ENCODE measurements at regions not wholly inside any gene's neighbourhood (a gene's known extent, or its start where the extent isn't known, plus 50 kb on each side); places are given as distances from the start of the nearest gene placed in this dataset.

DNA sequence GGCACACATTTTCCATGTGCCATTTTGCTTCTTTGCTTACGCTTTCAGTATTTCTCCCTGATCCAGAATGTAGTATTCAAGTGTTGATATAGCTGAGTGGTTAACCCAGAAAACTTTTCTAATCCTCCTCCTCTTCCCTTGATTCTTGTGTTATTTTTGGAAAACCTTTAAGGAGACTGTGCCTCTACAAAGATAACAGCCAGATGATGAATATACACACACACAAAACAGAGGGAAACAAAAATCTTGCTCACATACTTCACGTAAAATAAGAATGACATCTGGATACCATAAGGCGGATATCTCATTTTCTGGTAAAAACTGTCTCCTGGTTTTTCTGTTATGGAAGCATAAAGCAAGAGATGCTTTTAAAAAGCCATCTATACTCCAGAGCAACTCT is 295.8 kb upstream of the THBS1 start:
- POLR2A ChIA-PET, result no interaction called here

DNA sequence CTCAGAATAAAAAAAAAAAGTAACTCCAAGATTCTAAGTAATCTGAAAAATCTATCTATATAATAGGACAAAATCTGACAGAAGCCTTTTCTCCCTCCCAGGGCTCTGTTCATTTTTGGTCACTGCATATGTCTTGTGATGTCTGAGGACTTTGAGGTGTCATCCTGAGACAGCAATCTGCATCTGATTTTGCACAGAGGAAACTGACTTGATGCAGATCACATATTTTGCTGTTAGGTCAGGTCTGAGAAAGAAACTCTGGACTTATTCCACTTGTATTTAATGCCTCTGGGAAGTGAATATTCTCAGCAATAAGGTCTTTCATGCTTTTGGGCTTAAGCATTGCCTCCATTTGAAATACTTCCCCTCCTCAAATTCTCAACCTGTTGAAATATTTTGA is 295.2 kb upstream of the THBS1 start:
- no peaks in the 10 kb centered on the region for H3K4me1 Mint-ChIP-seq
- H3K27ac Mint-ChIP-seq, result no peak overlapping the region
- CTCF ChIA-PET, result interaction anchor here (0.6 kb wide), 1 partner anchor 10 kb away, joined by 3 read pairs; no protein-coding TSS in a partner anchor
- DNase-seq (ENCODE audit: low spot score), result no peak
- peaks cover 2% of the 10 kb centered on the region; the same call in 1 of the 2 replicates for H3K36me3 Mint-ChIP-seq
- H3K27me3 Mint-ChIP-seq (ENCODE audit: low read depth), result no peaks in the 10 kb centered on the region; the same call in 1 of the 2 replicates
- H3K4me3 Mint-ChIP-seq, result no peak overlapping the region
- no peak for ATAC-seq
- TF ChIP-seq OVOL2 (CRISPR knock-in tag; IDR thresholded peaks at IDR 0.05; ENCODE audit: borderline replicate concordance) (no peak), JAZF1 (CRISPR knock-in tag; IDR thresholded peaks at IDR 0.05) (no peak), IRF1 (CRISPR knock-in tag; IDR thresholded peaks at IDR 0.05) (no peak), CBFB (CRISPR knock-in tag; IDR thresholded peaks at IDR 0.05; ENCODE audit: low read depth) (no peak), CTCF (IDR thresholded peaks at IDR 0.05) (no peak), ZNF219 (CRISPR knock-in tag; IDR thresholded peaks at IDR 0.05; ENCODE audit: borderline replicate concordance) (no peak), TCF7 (CRISPR knock-in tag; IDR thresholded peaks at IDR 0.05; ENCODE audit: low read depth) (no peak), IRF2 (CRISPR knock-in tag; IDR thresholded peaks at IDR 0.05; ENCODE audit: borderline replicate concordance, low read depth) (no peak), GRHL2 (CRISPR knock-in tag; IDR thresholded peaks at IDR 0.05; ENCODE audit: insufficient replicate concordance, severe bottlenecking) (no peak), PREB (CRISPR knock-in tag; IDR thresholded peaks at IDR 0.05; ENCODE audit: borderline replicate concordance) (no peak), RELA (CRISPR knock-in tag; IDR thresholded peaks at IDR 0.05; ENCODE audit: borderline replicate concordance) (no peak)
- TF ChIP-seq, protein P1, sequence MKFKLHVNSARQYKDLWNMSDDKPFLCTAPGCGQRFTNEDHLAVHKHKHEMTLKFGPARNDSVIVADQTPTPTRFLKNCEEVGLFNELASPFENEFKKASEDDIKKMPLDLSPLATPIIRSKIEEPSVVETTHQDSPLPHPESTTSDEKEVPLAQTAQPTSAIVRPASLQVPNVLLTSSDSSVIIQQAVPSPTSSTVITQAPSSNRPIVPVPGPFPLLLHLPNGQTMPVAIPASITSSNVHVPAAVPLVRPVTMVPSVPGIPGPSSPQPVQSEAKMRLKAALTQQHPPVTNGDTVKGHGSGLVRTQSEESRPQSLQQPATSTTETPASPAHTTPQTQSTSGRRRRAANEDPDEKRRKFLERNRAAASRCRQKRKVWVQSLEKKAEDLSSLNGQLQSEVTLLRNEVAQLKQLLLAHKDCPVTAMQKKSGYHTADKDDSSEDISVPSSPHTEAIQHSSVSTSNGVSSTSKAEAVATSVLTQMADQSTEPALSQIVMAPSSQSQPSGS (CRISPR knock-in tag; IDR thresholded peaks at IDR 0.05; ENCODE audit: borderline replicate concordance, low read depth), result no peak
- POLR2A ChIA-PET, result no interaction called here
- H3K9me3 Mint-ChIP-seq, result peaks cover 6% of the 10 kb centered on the region

More for the DNA sequence above, 295.8 kb upstream of the THBS1 start:
- Mint-ChIP-seq H3K9me3 (peaks cover 6% of the 10 kb centered on the region), H3K4me3 (no peak overlapping the region), H3K36me3 (peaks cover 2% of the 10 kb centered on the region; the same call in 1 of the 2 replicates), H3K27me3 (ENCODE audit: low read depth) (no peaks in the 10 kb centered on the region; the same call in 1 of the 2 replicates), H3K27ac (no peak overlapping the region), H3K4me1 (no peaks in the 10 kb centered on the region)
- no peak for DNase-seq (ENCODE audit: low spot score)
- CTCF ChIA-PET, result no interaction called here
- TF ChIP-seq, protein P2, sequence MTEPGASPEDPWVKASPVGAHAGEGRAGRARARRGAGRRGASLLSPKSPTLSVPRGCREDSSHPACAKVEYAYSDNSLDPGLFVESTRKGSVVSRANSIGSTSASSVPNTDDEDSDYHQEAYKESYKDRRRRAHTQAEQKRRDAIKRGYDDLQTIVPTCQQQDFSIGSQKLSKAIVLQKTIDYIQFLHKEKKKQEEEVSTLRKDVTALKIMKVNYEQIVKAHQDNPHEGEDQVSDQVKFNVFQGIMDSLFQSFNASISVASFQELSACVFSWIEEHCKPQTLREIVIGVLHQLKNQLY (CRISPR knock-in tag; IDR thresholded peaks at IDR 0.05), result no peak
- no peak for TF ChIP-seq ELF4 (CRISPR knock-in tag; IDR thresholded peaks at IDR 0.05; ENCODE audit: low read depth)
- TF ChIP-seq RELA (CRISPR knock-in tag; IDR thresholded peaks at IDR 0.05; ENCODE audit: borderline replicate concordance), result no peak
- no peak for TF ChIP-seq OVOL2 (CRISPR knock-in tag; IDR thresholded peaks at IDR 0.05; ENCODE audit: borderline replicate concordance)
- no peak for TF ChIP-seq SOX15 (CRISPR knock-in tag; IDR thresholded peaks at IDR 0.05)
- TF ChIP-seq E2F4 (CRISPR knock-in tag; IDR thresholded peaks at IDR 0.05; ENCODE audit: borderline replicate concordance, low read depth), result no peak
- no peak for TF ChIP-seq ZNF232 (CRISPR knock-in tag; IDR thresholded peaks at IDR 0.05)
- TF ChIP-seq ZNF671 (CRISPR knock-in tag; IDR thresholded peaks at IDR 0.05), result no peak
- TF ChIP-seq, protein P3, sequence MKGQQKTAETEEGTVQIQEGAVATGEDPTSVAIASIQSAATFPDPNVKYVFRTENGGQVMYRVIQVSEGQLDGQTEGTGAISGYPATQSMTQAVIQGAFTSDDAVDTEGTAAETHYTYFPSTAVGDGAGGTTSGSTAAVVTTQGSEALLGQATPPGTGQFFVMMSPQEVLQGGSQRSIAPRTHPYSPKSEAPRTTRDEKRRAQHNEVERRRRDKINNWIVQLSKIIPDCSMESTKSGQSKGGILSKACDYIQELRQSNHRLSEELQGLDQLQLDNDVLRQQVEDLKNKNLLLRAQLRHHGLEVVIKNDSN (CRISPR knock-in tag; IDR thresholded peaks at IDR 0.05), result no peak
- ATAC-seq, result no peak
